GM21447 (cell line): ENCODE measurements at regions not wholly inside any gene's neighbourhood (a gene's known extent, or its start where the extent isn't known, plus 50 kb on each side); places are given as distances from the start of the nearest gene placed in this dataset.

Experiments
- ATAC-seq: cut with Tn5 transposase; IDR thresholded peaks from one replicate; pipeline ENCODE4 v1.9.1; 2021; ENCODE audit not compliant: unreplicated experiment

- ATAC-seq = no peak
Observed at GRCh38 chrX:11040405-11040804, 70.7 kb upstream of the HCCS start.

DNA sequence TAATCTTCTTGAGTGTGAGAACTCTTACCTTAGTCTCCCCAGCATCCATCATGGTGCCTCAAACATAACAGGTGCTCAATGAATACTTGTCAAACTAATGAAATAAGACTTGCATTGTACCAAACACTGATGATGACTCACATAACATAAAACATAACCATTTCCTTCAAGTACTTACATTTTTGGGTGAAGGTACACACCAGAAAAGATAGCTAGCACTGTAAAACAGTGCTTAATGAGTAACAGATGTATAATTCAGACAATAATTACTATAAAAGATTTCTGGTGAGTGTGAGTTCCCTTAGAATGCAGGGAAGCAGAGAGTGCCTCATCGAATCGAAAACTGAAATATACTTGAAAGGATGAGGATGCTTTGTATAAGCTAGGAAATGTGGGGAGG is 70.1 kb upstream of the HCCS start:
- ATAC-seq = no peak

DNA sequence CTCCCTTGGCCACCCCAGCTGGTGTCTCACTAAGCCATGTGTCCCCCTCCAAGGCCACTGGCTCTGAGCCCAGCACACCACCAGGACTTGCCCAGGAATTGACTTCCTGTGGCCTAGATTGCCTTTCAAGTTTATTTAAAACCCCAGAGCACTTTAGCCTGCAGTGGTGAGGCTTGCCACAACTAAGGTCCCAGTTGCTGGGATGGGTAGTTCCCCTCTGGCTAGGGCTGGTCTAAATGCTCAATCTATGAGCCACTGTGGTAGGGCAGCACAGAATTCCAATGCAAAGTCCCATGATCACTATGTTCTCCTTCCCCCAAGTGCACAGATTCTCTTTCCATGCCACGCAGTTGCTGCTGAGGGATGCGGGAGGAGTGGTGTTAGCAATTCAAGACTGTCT is 61.1 kb upstream of the HCCS start:
- ATAC-seq = no peak

GRCh38 chrX:11053351-11053750 is 57.8 kb upstream of the HCCS start:
- ATAC-seq = no peak

DNA sequence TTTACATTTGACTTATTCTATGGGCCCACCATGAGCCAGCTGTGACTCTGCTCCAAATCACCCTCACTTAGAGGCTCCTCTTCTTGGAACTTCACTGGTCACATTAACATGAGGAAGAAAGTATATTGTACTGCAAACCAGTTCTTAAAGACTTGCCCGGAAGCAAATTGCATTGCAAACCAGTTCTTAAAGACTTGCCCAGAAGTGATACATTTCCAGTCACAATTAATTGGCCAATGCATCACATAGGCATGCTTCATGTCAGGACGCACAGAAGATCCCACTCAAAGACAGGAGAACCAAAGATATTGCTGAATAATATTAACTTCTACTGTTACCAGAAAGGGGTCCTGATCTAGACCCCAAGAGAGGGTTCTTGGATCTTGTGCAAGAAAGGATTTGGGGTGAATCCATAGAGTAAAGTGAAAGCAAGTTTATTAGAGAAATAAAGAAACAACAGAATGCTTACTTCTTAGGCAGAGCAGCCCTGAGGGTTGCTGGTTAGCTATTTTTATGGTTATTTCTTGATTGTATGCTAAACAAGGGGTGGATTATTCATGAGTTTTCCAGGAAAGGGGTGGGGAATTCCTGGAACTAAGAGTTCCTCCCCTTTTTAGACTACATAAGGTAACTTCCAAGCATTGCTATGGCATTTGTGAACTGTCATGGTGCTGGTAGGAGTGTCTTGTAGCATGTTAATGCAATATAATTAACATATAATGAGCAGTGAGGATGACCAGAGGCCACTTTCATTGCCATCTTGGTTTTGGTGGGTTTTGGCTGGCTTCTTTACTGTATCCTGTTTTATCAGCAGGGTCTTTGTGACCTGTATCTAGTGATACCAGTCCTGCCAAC is 54.6 kb upstream of the HCCS start:
- ATAC-seq = no peak

- no peak for ATAC-seq
Observed at GRCh38 chrX:11059933-11060332, 51.2 kb upstream of the HCCS start.
